ENCODE measurements at regions not wholly inside any gene's neighbourhood (a gene's known extent, or its start where the extent isn't known, plus 50 kb on each side); places are given as distances from the start of the nearest gene placed in this dataset.

- no peak for TF ChIP-seq EZH2 (IDR thresholded peaks at IDR 0.05; ENCODE audit: low read length, missing control alignments)
- no peak for TF ChIP-seq CTCF (conservative IDR thresholded peaks at IDR 0.05 in 1 of 2, IDR thresholded peaks at IDR 0.05 in 1 of 2; ENCODE audit: low read depth in 1 of 2, low read length in 2 of 2)
- no peaks in the 10 kb centered on the region for H3K79me2 ChIP-seq (ENCODE audit: control insufficient read depth, insufficient read depth, low read length)
- H3K4me3 ChIP-seq (replicated peaks in 1 of 4; ENCODE audit: control extremely low read depth in 1 of 4, insufficient read depth in 1 of 4, low read depth in 3 of 4, low read length in 4 of 4): no peak overlapping the region
- H3K36me3 ChIP-seq (ENCODE audit: control insufficient read depth, insufficient read depth, low read length): no peaks in the 10 kb centered on the region
- H3K4me2 ChIP-seq (ENCODE audit: extremely low read depth, insufficient read depth, low read length): no peak overlapping the region
- DNase-seq (ENCODE audit: low read depth in 2 of 2): no peak
- no peaks in the 10 kb centered on the region for H4K20me1 ChIP-seq (ENCODE audit: control insufficient read depth, extremely low read depth, insufficient read depth, low read length)
- no peaks in the 10 kb centered on the region for H3K27me3 ChIP-seq (ENCODE audit: control insufficient read depth, insufficient read depth, low read length)
- H3K9me3 ChIP-seq (ENCODE audit: control insufficient read depth, insufficient read depth, low read depth, low read length): peaks cover 2% of the 10 kb centered on the region
- H3K4me1 ChIP-seq (ENCODE audit: control insufficient read depth, extremely low read depth, insufficient read depth, low read length): no peaks in the 10 kb centered on the region
- no peak overlapping the region for H2AFZ ChIP-seq (ENCODE audit: low read length)
- H3K9ac ChIP-seq (ENCODE audit: insufficient read depth, low read length): no peak overlapping the region
- H3K27ac ChIP-seq (ENCODE audit: insufficient read depth, low read length): no peak overlapping the region
Measured at GRCh38 chr18:78010363-78010762, 760.7 kb downstream of the GALR1 start.

DNA sequence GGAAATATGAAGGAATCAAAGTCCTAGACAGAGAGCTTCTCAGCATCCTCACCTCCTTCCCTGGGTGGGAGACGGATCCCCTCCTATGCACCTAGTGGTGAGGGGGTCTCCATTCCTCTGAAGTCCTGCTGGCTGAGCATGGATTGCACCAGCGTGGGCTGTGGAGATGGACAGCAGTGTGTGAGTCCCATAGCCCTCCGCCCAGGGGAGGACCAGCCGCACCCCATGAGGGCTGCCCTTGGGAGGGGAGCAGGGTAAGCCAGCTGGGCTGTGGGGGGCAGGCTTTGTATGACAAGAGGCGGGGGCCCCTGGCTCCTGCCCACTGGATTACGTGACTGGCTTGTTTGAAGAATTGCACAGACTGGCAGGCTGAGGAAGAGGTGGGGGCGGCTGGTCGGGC, 768.2 kb downstream of the GALR1 start:
- TF ChIP-seq CTCF (conservative IDR thresholded peaks at IDR 0.05 in 1 of 2, IDR thresholded peaks at IDR 0.05 in 1 of 2; ENCODE audit: low read depth in 1 of 2, low read length in 2 of 2) (no peak), EZH2 (IDR thresholded peaks at IDR 0.05; ENCODE audit: low read length, missing control alignments) (no peak)
- H3K4me2 ChIP-seq (ENCODE audit: extremely low read depth, insufficient read depth, low read length): no peak overlapping the region
- no peaks in the 10 kb centered on the region for H3K4me1 ChIP-seq (ENCODE audit: control insufficient read depth, extremely low read depth, insufficient read depth, low read length)
- no peak overlapping the region for H3K4me3 ChIP-seq (replicated peaks in 1 of 4; ENCODE audit: control extremely low read depth in 1 of 4, insufficient read depth in 1 of 4, low read depth in 3 of 4, low read length in 4 of 4)
- H2AFZ ChIP-seq (ENCODE audit: low read length): no peak overlapping the region
- H3K36me3 ChIP-seq (ENCODE audit: control insufficient read depth, insufficient read depth, low read length): no peaks in the 10 kb centered on the region
- no peak overlapping the region for H3K9ac ChIP-seq (ENCODE audit: insufficient read depth, low read length)
- DNase-seq (ENCODE audit: low read depth in 2 of 2): no peak
- no peaks in the 10 kb centered on the region for H4K20me1 ChIP-seq (ENCODE audit: control insufficient read depth, extremely low read depth, insufficient read depth, low read length)
- no peaks in the 10 kb centered on the region for H3K79me2 ChIP-seq (ENCODE audit: control insufficient read depth, insufficient read depth, low read length)
- no peak overlapping the region for H3K27ac ChIP-seq (ENCODE audit: insufficient read depth, low read length)
- no peaks in the 10 kb centered on the region for H3K27me3 ChIP-seq (ENCODE audit: control insufficient read depth, insufficient read depth, low read length)
- no peaks in the 10 kb centered on the region for H3K9me3 ChIP-seq (ENCODE audit: control insufficient read depth, insufficient read depth, low read depth, low read length)

GRCh38 chr18:78021196-78021595, 771.5 kb downstream of the GALR1 start:
- TF ChIP-seq CTCF (conservative IDR thresholded peaks at IDR 0.05 in 1 of 2, IDR thresholded peaks at IDR 0.05 in 1 of 2; ENCODE audit: low read depth in 1 of 2, low read length in 2 of 2) (no peak), EZH2 (IDR thresholded peaks at IDR 0.05; ENCODE audit: low read length, missing control alignments) (no peak)

More at GRCh38 chr18:78021196-78021595, 771.5 kb downstream of the GALR1 start:
- Histone ChIP-seq H3K36me3 (ENCODE audit: control insufficient read depth, insufficient read depth, low read length) (no peaks in the 10 kb centered on the region), H3K9ac (ENCODE audit: insufficient read depth, low read length) (no peak overlapping the region), H3K27me3 (ENCODE audit: control insufficient read depth, insufficient read depth, low read length) (no peaks in the 10 kb centered on the region), H3K4me1 (ENCODE audit: control insufficient read depth, extremely low read depth, insufficient read depth, low read length) (no peaks in the 10 kb centered on the region), H3K9me3 (ENCODE audit: control insufficient read depth, insufficient read depth, low read depth, low read length) (no peaks in the 10 kb centered on the region), H3K27ac (ENCODE audit: insufficient read depth, low read length) (no peak overlapping the region), H3K4me2 (ENCODE audit: extremely low read depth, insufficient read depth, low read length) (no peak overlapping the region), H2AFZ (ENCODE audit: low read length) (no peak overlapping the region), H3K4me3 (replicated peaks in 1 of 4; ENCODE audit: control extremely low read depth in 1 of 4, insufficient read depth in 1 of 4, low read depth in 3 of 4, low read length in 4 of 4) (no peak overlapping the region), H3K79me2 (ENCODE audit: control insufficient read depth, insufficient read depth, low read length) (no peaks in the 10 kb centered on the region), H4K20me1 (ENCODE audit: control insufficient read depth, extremely low read depth, insufficient read depth, low read length) (no peaks in the 10 kb centered on the region)
- no peak for DNase-seq (ENCODE audit: low read depth in 2 of 2)

All from fibroblast of lung (primary cell).